ENCODE measurements at regions not wholly inside any gene's neighbourhood (a gene's known extent, or its start where the extent isn't known, plus 50 kb on each side); places are given as distances from the start of the nearest gene placed in this dataset.

GRCh38 chr2:173578404-173579107 lies 223.9 kb downstream of the CDCA7 start:
- TF ChIP-seq, protein P1, sequence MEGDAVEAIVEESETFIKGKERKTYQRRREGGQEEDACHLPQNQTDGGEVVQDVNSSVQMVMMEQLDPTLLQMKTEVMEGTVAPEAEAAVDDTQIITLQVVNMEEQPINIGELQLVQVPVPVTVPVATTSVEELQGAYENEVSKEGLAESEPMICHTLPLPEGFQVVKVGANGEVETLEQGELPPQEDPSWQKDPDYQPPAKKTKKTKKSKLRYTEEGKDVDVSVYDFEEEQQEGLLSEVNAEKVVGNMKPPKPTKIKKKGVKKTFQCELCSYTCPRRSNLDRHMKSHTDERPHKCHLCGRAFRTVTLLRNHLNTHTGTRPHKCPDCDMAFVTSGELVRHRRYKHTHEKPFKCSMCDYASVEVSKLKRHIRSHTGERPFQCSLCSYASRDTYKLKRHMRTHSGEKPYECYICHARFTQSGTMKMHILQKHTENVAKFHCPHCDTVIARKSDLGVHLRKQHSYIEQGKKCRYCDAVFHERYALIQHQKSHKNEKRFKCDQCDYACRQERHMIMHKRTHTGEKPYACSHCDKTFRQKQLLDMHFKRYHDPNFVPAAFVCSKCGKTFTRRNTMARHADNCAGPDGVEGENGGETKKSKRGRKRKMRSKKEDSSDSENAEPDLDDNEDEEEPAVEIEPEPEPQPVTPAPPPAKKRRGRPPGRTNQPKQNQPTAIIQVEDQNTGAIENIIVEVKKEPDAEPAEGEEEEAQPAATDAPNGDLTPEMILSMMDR (IDR thresholded peaks at IDR 0.05): no peak
- TF ChIP-seq ZFX (IDR thresholded peaks at IDR 0.05; ENCODE audit: borderline replicate concordance): no peak
- no peak overlapping the region for H3K27ac ChIP-seq

- TF ChIP-seq ZFX (IDR thresholded peaks at IDR 0.05; ENCODE audit: borderline replicate concordance): no peak
- TF ChIP-seq, protein P1 (IDR thresholded peaks at IDR 0.05): no peak
- no peak overlapping the region for H3K27ac ChIP-seq
Measured at GRCh38 chr2:173580351-173580750, 225.7 kb downstream of the CDCA7 start.

GRCh38 chr2:173580956-173581355 lies 226.3 kb downstream of the CDCA7 start:
- TF ChIP-seq, protein P1 (IDR thresholded peaks at IDR 0.05): no peak
- TF ChIP-seq ZFX (IDR thresholded peaks at IDR 0.05; ENCODE audit: borderline replicate concordance): no peak
- H3K27ac ChIP-seq: no peak overlapping the region

GRCh38 chr2:173583196-173583595 lies 228.5 kb downstream of the CDCA7 start:
- no peak overlapping the region for H3K27ac ChIP-seq
- TF ChIP-seq, protein P1 (IDR thresholded peaks at IDR 0.05): no peak
- TF ChIP-seq ZFX (IDR thresholded peaks at IDR 0.05; ENCODE audit: borderline replicate concordance): no peak

GRCh38 chr2:173584000-173584399 lies 229.3 kb downstream of the CDCA7 start:
- H3K27ac ChIP-seq: no peak overlapping the region
- TF ChIP-seq, protein P1 (IDR thresholded peaks at IDR 0.05): no peak
- no peak for TF ChIP-seq ZFX (IDR thresholded peaks at IDR 0.05; ENCODE audit: borderline replicate concordance)

DNA sequence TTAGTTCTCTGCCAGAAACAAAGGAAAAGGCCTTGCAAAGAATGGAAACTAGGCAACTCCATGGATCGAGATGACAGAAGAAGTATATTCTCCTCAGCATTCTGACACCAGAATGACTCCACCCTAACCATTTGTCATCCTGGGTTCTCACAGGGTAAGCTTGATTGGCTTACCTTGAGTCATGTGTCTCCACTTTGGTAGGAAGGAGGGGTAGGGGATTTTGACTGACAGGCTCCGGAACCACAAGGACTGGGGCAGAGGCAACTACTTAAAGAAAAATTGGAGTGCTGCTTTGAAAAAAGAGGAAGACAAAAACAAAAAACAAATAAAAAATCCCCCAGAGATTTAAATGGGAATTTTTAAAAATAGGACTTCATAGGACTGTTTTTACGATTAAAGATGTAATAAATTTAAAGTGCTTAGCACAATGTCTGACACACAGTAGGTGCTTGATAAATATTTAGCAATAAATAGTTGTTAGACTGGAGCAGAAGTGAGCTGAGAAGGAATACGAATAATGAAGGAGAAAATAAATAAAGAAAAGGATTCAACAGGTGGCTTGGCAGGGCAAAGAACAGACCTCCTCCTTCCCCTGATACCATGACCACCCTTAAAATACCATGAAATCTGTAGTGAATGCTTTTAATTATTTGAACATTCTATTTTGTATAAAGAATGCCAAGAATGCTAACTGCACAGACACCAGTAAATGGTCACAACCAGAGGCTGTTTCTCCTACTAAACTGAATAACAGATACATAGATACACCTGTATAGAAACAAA lies 230.2 kb downstream of the CDCA7 start:
- no peak for TF ChIP-seq ZFX (IDR thresholded peaks at IDR 0.05; ENCODE audit: borderline replicate concordance)
- TF ChIP-seq, protein P1 (IDR thresholded peaks at IDR 0.05): no peak
- no peak overlapping the region for H3K27ac ChIP-seq

DNA sequence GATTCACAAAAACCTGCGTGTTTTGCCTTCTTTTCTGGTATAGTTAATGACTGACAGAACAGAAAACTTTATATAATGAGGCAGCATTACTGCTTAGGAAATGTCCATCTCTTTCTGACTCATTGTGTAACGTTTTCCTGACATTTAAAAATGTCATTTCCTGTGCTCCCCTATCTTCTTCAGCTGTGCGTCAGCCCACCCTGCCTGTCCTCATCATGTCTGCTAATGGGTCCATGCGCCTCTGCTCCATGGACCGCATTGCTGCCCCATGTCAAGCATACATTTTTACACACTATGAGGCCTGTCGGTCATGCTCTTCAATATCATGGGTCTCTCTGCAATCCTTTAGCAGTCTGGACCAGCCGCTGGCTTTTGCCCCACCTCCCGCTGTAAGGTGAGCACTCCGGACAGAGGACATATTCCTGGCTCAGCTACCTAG lies 234.3 kb downstream of the CDCA7 start:
- H3K27ac ChIP-seq: no peak overlapping the region
- TF ChIP-seq ZFX (IDR thresholded peaks at IDR 0.05; ENCODE audit: borderline replicate concordance): no peak
- TF ChIP-seq, protein P1 (IDR thresholded peaks at IDR 0.05): no peak
